ENCODE measurements at regions not wholly inside any gene's neighbourhood (a gene's known extent, or its start where the extent isn't known, plus 50 kb on each side); places are given as distances from the start of the nearest gene placed in this dataset.

- Histone ChIP-seq H3K23ac (ENCODE audit: insufficient read length) (no peak overlapping the region), H2AFZ (ENCODE audit: low read length) (no peak overlapping the region), H3K4me2 (ENCODE audit: insufficient read depth in 1 of 2, low read depth in 2 of 2, low read length in 2 of 2) (no peak overlapping the region), H3K18ac (ENCODE audit: extremely low read depth, low read length) (no peak overlapping the region), H2BK20ac (ENCODE audit: low read length) (no peak overlapping the region), H3K23me2 (ENCODE audit: low read depth, low read length) (no peaks in the 10 kb centered on the region), H3K27me3 (replicated peaks in 1 of 4; ENCODE audit: control insufficient read depth in 3 of 4, extremely low read depth in 1 of 4, insufficient read depth in 3 of 4, low read length in 3 of 4) (no peaks in the 10 kb centered on the region), H3K4me1 (replicated peaks in 1 of 4; ENCODE audit: control insufficient read depth in 3 of 4, insufficient read depth in 4 of 4, low read length in 3 of 4) (no peaks in the 10 kb centered on the region), H4K8ac (ENCODE audit: extremely low read depth, insufficient read depth, low read length) (no peak overlapping the region), H3K4me3 (ENCODE audit: extremely low read depth in 1 of 4, insufficient read depth in 2 of 4, low read depth in 3 of 4, low read length in 4 of 4) (no peak overlapping the region), H3K4ac (replicated peaks; ENCODE audit: insufficient read length, low read depth, low read length) (no peak overlapping the region), H4K91ac (replicated peaks; ENCODE audit: insufficient read length, low read length) (no peak overlapping the region), H4K5ac (ENCODE audit: insufficient read length, low read depth, low read length) (no peak overlapping the region), H2BK12ac (ENCODE audit: low read depth, low read length) (no peak overlapping the region), H3K36me3 (ENCODE audit: control insufficient read depth in 2 of 4, insufficient read depth in 4 of 4, low read length in 3 of 4) (no peaks in the 10 kb centered on the region), H3K79me2 (ENCODE audit: control insufficient read depth in 1 of 2, insufficient read depth in 2 of 2, low read length in 2 of 2) (no peaks in the 10 kb centered on the region), H3K14ac (ENCODE audit: insufficient read length) (no peak overlapping the region), H3K9ac (replicated peaks in 1 of 4; ENCODE audit: extremely low read depth in 1 of 4, low read depth in 3 of 4, low read length in 3 of 4) (no peak overlapping the region), H3K79me1 (ENCODE audit: low read depth, low read length) (no peaks in the 10 kb centered on the region), H3K56ac (replicated peaks; ENCODE audit: insufficient read length, low read depth, low read length) (no peak overlapping the region), H2BK15ac (ENCODE audit: low read length) (no peak overlapping the region), H2BK120ac (replicated peaks; ENCODE audit: low read depth, low read length) (no peak overlapping the region), H2AK5ac (ENCODE audit: low read depth, low read length) (no peak overlapping the region), H4K20me1 (replicated peaks in 1 of 2; ENCODE audit: control insufficient read depth in 1 of 2, insufficient read depth in 2 of 2, low read length in 2 of 2) (no peaks in the 10 kb centered on the region), H3K27ac (ENCODE audit: low read depth, low read length) (no peak overlapping the region), H3K9me3 (ENCODE audit: insufficient read depth in 2 of 2, low read depth in 1 of 2, low read length in 1 of 2) (no peaks in the 10 kb centered on the region), H2BK5ac (ENCODE audit: low read depth, low read length) (no peak overlapping the region)
- CTCF ChIA-PET (ENCODE audit: partially characterized antibody): interaction anchor here (0.7 kb wide), 2 partner anchors 1210 to 1293 kb away, joined by 3 read pairs; no protein-coding TSS in a partner anchor
- no peak for TF ChIP-seq BCL11A (IDR thresholded peaks at IDR 0.05; ENCODE audit: low read depth in 2 of 2, low read length in 2 of 2)
- no peak for TF ChIP-seq MAFK (IDR thresholded peaks at IDR 0.05; ENCODE audit: low read depth, low read length)
- TF ChIP-seq CREB1 (IDR thresholded peaks at IDR 0.05): no peak
- TF ChIP-seq, protein P1, sequence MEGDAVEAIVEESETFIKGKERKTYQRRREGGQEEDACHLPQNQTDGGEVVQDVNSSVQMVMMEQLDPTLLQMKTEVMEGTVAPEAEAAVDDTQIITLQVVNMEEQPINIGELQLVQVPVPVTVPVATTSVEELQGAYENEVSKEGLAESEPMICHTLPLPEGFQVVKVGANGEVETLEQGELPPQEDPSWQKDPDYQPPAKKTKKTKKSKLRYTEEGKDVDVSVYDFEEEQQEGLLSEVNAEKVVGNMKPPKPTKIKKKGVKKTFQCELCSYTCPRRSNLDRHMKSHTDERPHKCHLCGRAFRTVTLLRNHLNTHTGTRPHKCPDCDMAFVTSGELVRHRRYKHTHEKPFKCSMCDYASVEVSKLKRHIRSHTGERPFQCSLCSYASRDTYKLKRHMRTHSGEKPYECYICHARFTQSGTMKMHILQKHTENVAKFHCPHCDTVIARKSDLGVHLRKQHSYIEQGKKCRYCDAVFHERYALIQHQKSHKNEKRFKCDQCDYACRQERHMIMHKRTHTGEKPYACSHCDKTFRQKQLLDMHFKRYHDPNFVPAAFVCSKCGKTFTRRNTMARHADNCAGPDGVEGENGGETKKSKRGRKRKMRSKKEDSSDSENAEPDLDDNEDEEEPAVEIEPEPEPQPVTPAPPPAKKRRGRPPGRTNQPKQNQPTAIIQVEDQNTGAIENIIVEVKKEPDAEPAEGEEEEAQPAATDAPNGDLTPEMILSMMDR (IDR thresholded peaks at IDR 0.05; ENCODE audit: control extremely low read depth in 1 of 3, insufficient read depth in 1 of 3, low read depth in 1 of 3, low read length in 3 of 3): no peak
- TF ChIP-seq NANOG (IDR thresholded peaks at IDR 0.05; ENCODE audit: insufficient read depth, low read depth, low read length, poor library complexity, severe bottlenecking): no peak
- no peak for TF ChIP-seq CHD2 (IDR thresholded peaks at IDR 0.05; ENCODE audit: low read length)
- no peak for TF ChIP-seq RFX5 (IDR thresholded peaks at IDR 0.05; ENCODE audit: borderline replicate concordance, low read depth, low read length)
- no peak for TF ChIP-seq CHD1 (IDR thresholded peaks at IDR 0.05; ENCODE audit: low read depth, low read length)
- TF ChIP-seq RNF2 (IDR thresholded peaks at IDR 0.05; ENCODE audit: borderline replicate concordance, low read depth, low read length, missing control alignments, poor library complexity, severe bottlenecking): no peak
- TF ChIP-seq GABPA (IDR thresholded peaks at IDR 0.05; ENCODE audit: borderline replicate concordance, insufficient read depth, low read length): no peak
- DNase-seq (ENCODE audit: low read depth in 1 of 2, low spot score in 2 of 2): no peak
- POLR2A ChIA-PET (ENCODE audit: partially characterized antibody): no interaction called here
- no peak for FAIRE-seq
Measured at GRCh38 chr20:12044969-12045368, 127.3 kb downstream of the BTBD3 start.

All from H1 (cell line).